Endometrium (tissue), 2 donors: ENCODE measurements at regions not wholly inside any gene's neighbourhood (a gene's known extent, or its start where the extent isn't known, plus 50 kb on each side); places are given as distances from the start of the nearest gene placed in this dataset.
"Not testable (repeated sequence)": the region's sequence is repeated elsewhere in the genome, so short reads cannot be mapped to it uniquely, and the experiment has no call there.

Source experiments
- FAIRE-seq: peaks from 2 replicates; lab custom pipeline; 2012; peaks lifted over from hg19 to GRCh38; lab: Jason Lieb, UNC
- donor health status: control.
- donor health status: control.

DNA sequence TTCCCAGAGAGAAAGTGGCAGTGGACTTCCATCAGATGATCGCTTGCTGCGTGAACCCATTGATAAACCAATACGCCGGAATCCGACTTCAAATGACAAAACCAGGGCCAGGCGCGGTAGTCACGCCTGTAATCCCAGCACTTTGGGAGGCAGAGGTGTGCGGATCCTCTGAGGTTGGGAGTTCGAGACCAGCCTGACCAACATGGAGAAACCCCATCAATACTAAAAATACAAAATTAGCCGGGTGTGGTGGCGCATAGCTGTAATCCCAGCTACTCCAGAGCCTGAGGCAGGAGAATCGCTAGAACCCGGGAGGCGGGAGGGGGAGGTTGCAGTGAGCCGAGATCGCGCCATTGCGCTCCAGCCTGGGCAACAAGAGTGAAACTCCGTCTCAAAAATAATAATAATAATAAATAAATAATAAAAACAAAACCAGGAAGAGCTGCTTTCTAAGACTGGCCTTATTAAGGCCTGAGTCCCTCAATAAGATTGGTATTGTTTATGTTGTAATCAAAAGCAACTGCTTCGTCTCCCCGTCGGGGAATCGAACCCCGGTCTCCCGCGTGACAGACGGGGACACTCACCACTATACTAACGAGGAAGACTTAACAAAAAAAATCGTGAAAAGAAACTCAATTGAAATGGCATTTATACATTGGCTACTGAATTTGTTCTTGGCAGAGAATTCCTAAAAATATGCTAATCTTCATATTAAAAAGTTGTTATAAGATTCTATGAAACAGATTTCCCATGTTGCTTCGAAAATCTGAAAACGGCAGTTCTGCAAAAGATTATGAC lies 110.2 kb upstream of the ZNF184 start:
- no peak for FAIRE-seq

- FAIRE-seq = no peak
Observed at GRCh38 chr6:27579973-27580372, 107.1 kb upstream of the ZNF184 start.

DNA sequence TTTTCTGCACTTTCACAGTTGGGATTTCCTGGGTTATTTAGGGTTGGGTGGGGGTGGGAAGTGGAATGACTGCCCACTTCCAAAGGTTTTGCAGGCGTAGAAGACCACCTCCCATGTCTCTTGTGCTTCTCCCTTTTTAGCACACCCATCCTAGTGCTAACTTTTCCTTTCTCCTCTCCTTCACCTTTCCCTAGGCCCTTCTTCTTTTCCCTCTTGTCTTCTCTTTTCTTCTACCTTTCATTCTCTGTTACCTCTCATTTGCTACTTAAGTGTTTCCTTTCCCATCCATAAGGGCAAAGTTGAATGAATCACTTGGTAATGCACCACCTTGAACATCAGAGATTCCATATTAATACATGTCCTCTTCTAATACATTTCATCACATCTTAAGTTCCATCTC lies 105.0 kb upstream of the ZNF184 start:
- FAIRE-seq = no peak

GRCh38 chr6:27575594-27576361 lies 102.9 kb upstream of the ZNF184 start:
- no peak for FAIRE-seq

DNA sequence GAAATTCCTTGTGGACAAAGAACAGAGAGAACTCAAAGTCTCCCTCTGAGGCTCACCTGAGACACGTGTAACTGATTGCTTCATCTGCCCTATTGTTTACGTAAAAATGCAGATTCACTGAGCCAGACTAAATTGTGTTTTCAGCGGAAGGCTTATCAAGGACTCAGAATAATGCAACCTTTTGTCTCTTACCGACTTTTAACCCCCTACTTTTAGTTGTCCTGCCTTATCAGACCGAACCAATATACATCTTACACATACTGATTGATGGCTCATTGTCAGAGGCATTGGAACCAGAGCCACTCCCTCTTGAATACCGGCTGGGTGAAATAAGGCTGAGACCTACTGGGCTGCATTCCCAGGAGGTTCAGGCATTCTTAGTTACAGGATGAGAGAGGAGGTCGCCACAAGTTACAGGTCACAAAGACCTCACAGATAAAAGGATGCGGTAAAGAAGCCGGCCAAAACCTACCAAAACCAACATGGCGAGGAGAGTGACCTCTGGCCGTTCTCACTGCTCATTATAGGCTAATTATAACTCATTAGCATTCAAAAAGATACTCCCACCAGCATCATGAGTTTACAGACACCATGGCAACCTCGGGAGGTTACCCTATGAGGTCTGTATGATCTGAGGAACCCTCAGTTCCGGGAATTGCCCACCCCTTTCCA lies 95.5 kb upstream of the ZNF184 start:
- FAIRE-seq = no peak

- no peak for FAIRE-seq
Observed at GRCh38 chr6:27565839-27566779, 93.2 kb upstream of the ZNF184 start.

GRCh38 chr6:27562027-27562410 lies 89.1 kb upstream of the ZNF184 start:
- FAIRE-seq = no peak

GRCh38 chr6:27558028-27558724 lies 85.3 kb upstream of the ZNF184 start:
- no peak for FAIRE-seq

GRCh38 chr6:27556406-27556805 lies 83.5 kb upstream of the ZNF184 start:
- FAIRE-seq = no peak

GRCh38 chr6:27553123-27553904 lies 80.4 kb upstream of the ZNF184 start:
- FAIRE-seq = no peak

- no peak for FAIRE-seq
Observed at GRCh38 chr6:27551607-27552006, 78.7 kb upstream of the ZNF184 start.

- no peak for FAIRE-seq
Observed at GRCh38 chr6:27550692-27551091, 77.8 kb upstream of the ZNF184 start.

DNA sequence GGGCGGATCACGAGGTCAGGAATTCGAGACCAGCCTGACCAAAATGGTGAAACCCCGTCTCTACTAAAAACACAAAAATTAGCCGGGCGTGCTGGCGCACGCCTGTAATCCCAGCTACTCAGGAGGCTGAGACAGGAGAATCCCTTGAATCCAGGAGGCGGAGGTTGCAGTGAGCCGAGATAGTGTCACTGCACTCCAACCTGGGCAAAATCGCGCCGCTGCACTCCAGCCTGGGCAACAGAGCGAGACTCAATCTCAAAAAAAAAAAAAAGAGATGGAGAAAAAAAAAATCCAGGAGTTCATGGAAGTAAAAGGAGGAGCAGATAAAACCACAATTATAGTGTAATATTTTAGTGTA lies 76.3 kb upstream of the ZNF184 start:
- FAIRE-seq = not testable (repeated sequence)

GRCh38 chr6:27547157-27548075 lies 74.5 kb upstream of the ZNF184 start:
- no peak for FAIRE-seq

DNA sequence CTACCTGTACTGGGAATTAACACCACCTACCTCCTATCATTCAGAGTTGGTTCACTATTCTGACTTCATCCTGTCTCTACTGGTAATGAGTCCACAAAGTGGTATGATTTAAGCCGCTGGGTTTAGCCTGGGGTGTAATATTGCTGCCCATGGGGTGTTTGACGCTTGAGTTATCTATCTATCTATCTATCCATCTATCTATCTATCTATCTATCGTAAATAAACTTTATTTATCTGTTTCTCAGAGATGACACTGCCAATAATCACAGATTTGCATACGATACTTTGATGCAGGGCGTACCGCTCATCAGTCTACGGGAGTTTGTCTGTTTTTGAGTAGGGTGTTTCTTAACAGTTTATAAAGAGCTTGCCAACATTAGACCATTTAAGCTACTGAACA lies 73.6 kb upstream of the ZNF184 start:
- FAIRE-seq = no peak

- FAIRE-seq = no peak
Observed at GRCh38 chr6:27545271-27546046, 72.6 kb upstream of the ZNF184 start.

- FAIRE-seq = no peak
Observed at GRCh38 chr6:27544612-27545260, 71.8 kb upstream of the ZNF184 start.

DNA sequence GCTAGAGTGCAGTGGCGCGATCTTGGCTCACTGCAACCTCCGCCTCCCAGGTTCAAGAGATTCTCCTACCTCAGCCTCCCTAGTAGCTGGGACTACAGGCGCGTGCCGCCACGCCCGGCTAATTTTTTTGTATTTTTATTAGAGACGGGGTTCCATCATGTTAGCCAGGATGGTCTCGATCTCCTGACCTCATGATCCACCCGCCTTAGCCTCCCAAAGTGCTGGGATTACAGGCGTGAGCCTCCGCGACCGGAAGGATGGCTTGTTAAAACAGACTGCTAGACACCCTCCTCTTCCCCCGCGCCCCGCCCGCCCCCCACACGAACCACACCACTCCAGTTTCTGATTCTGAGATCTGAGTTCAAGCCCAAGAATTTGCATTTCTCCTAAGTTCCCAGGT lies 71.2 kb upstream of the ZNF184 start:
- FAIRE-seq = not testable (repeated sequence)
